Transverse colon (tissue), 4 donors: ENCODE measurements at regions not wholly inside any gene's neighbourhood (a gene's known extent, or its start where the extent isn't known, plus 50 kb on each side); places are given as distances from the start of the nearest gene placed in this dataset.

Source experiments
- DNase-seq: peaks from one replicate; pipeline ENCODE4 v3.0.0-alpha.2; 2019
- H3K27ac ChIP-seq, 4 donors: fragments of 200-600 bp; sonication (generic); 2 replicates each; pipeline ENCODE4 v1.5.1; 2016 to 2018; ENCODE audit warnings: inconsistent platforms in 4 of 4
- H3K27me3 ChIP-seq: fragments of 200-600 bp; sonication (generic); 2 replicates; pipeline ENCODE4 v1.5.1; 2017; ENCODE audit warnings: inconsistent platforms
- H3K36me3 ChIP-seq, 4 donors: fragments of 200-600 bp; sonication (generic); 2 replicates each; pipeline ENCODE4 v1.5.1; 2017 to 2019; ENCODE audit warnings: inconsistent platforms in 4 of 4
- H3K4me1 ChIP-seq, 4 donors: fragments of 200-600 bp; sonication (generic); 2 replicates each; pipeline ENCODE4 v1.5.1; 2017 to 2020; ENCODE audit warnings: inconsistent platforms in 4 of 4
- H3K4me3 ChIP-seq, 4 donors: fragments of 200-600 bp; sonication (generic); 1 replicate in 1 of 4; 2 replicates in 3 of 4; pipeline versions ENCODE4 v1.5.1 to v1.6.1; 2017 to 2019; ENCODE audit warnings: inconsistent platforms in 4 of 4
- H3K9me3 ChIP-seq, 2 donors: fragments of 200-600 bp; sonication (generic); 2 replicates each; pipeline ENCODE4 v1.5.1; 2017 to 2019; ENCODE audit warnings: inconsistent platforms in 2 of 2
- EP300 ChIP-seq: sonication (generic); formaldehyde crosslinking; IDR thresholded peaks from one replicate; pipeline ENCODE4 v1.6.1; 2017; ENCODE audit warnings: antibody characterized with exemption, low read depth
- POLR2A ChIP-seq: fragments of 450-650 bp; IDR thresholded peaks from one replicate; pipeline ENCODE4 v1.6.1; 2016; ENCODE audit warnings: antibody characterized with exemption, mild to moderate bottlenecking, moderate library complexity
- POLR2AphosphoS5 ChIP-seq, 3 donors: sonication (generic); formaldehyde crosslinking; IDR thresholded peaks; one replicate each; pipeline ENCODE4 v1.6.1; 2016; ENCODE audit warnings: antibody characterized with exemption in 3 of 3
- WGBS, 2 donors: methylation state at CpG; one replicate each; pipeline ENCODE4 v1.1.5; 2018; ENCODE audit warnings: low coverage in 1 of 2; 5-methylcytosine and 5-hydroxymethylcytosine counted together
- in situ Hi-C, 4 donors: fragments of 200-750 bp; cut with MboI; loops; one replicate each; pipeline versions ENCODE4 v1.15.0 to v1.15.1; 2017; ENCODE audit warnings: low sequenced_read_pairs in 3 of 4, low pct_ligation_motif_present in 1 of 4, low pct_unique_long_range_greater_than_20kb in 1 of 4
- intact Hi-C: fragments of 100-400 bp; cut with DNase I; formaldehyde crosslinking; loops from one replicate; pipeline ENCODE4 v1.15.1; 2023; ENCODE audit warnings: low total_unique reads
- TF ChIP-seq, protein P1 (sequence below), 5 experiments: fragments of 200-600 bp in 3 of 5; fragments of 450-650 bp in 2 of 5; sonication (generic) in 3 of 5; IDR thresholded peaks; 1 replicate in 2 of 5; 2 replicates in 3 of 5; pipeline ENCODE4 v1.5.1; 2016 to 2017; ENCODE audit warnings: antibody characterized with exemption in 5 of 5, inconsistent platforms in 3 of 5, mild to moderate bottlenecking in 2 of 5, moderate library complexity in 1 of 5

DNA sequence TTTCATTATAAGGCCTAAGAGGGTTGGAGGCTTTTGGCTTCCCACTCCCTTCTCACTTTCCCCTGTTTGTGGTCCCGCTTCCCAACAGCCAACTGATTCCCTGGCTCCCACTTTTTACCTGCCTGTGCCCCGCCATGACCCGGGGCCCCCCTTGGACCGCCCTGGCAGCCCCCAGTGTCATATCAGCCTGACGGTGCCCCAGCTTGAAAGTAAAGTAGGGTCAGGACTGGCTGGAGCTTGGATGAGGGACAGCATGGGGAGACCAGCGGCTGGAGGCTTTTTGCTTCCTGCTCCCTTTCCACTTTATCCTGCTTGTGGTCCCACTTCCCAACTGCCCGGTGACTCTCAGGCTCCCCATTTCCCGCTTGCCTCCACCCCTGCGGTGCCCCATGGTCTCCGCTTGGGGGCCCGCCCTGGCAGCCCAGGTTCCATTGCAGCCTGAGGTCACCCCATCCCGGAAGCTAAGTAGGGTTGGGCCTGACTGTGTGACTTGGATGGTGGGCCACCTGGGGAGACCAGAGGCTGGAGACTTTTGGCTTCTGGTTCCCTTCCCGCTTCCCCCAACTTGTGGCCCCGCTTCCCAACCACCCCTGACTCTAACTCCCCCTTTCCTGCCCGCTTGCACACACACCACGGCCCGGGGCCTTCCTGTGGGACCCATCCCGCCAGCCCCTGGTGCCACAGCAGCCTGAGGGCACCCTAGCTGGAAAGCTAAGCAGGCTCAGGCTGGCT is 2274.7 kb downstream of the TP53TG3F start:
- no peak overlapping the region for H3K27ac ChIP-seq
- 80% methylated on average over 18 of the region's 18 CpGs; no CpG with 5 or more reads in 1 of the 2 donors for WGBS, 2 donors
- no peak for TF ChIP-seq EP300
- no peak for TF ChIP-seq POLR2AphosphoS5 (IDR thresholded peaks at IDR 0.05)
- TF ChIP-seq POLR2A: no peak
- TF ChIP-seq, protein P1, sequence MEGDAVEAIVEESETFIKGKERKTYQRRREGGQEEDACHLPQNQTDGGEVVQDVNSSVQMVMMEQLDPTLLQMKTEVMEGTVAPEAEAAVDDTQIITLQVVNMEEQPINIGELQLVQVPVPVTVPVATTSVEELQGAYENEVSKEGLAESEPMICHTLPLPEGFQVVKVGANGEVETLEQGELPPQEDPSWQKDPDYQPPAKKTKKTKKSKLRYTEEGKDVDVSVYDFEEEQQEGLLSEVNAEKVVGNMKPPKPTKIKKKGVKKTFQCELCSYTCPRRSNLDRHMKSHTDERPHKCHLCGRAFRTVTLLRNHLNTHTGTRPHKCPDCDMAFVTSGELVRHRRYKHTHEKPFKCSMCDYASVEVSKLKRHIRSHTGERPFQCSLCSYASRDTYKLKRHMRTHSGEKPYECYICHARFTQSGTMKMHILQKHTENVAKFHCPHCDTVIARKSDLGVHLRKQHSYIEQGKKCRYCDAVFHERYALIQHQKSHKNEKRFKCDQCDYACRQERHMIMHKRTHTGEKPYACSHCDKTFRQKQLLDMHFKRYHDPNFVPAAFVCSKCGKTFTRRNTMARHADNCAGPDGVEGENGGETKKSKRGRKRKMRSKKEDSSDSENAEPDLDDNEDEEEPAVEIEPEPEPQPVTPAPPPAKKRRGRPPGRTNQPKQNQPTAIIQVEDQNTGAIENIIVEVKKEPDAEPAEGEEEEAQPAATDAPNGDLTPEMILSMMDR (IDR thresholded peaks at IDR 0.05): no peak
- H3K9me3 ChIP-seq: peaks cover 0 to 9% of the 10 kb centered on the region in 2 donors
- DNase-seq: no peak
- H3K4me3 ChIP-seq: no peak overlapping the region
- no peaks in the 10 kb centered on the region for H3K36me3 ChIP-seq
- in situ Hi-C loops (no loop called here), intact Hi-C loops (loop anchor here (10.0 kb wide), 1 partner anchor 251 kb away; no protein-coding TSS in a partner anchor)
- no peaks in the 10 kb centered on the region for H3K27me3 ChIP-seq
- no peaks in the 10 kb centered on the region for H3K4me1 ChIP-seq

DNA sequence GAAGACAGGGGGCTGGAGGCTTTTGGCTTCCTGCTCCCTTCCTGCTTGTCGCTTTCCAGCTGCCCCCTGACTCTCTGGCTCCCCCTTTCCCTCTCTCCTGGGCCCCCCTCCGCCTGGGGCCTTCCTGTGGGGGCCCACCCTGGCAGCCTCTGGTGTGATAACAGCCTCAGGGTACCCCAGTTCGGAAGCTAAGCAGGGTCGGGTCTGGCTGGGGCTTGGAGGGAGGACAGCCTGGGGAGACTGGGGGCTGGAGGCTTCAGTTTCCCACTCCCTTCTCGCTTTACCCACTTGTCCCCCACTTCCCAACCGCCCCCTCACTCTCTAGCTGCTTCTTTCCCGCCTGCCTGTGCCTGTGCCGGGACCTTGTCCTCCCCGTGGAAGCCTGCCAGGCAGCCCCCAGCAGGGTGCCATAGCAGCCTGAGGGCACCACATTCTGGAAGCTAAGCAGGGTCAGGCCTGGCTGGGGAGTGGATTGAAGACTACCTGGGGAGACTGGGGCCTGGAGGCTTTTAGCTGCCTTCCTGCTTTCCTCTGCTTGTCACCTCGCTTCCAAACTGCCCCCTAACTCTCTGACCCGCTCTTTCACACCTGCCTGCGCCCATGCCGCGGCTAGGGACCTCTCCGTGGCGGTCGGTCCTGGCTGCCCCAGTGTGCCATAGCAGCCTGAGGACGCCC is 2275.5 kb downstream of the TP53TG3F start:
- Histone ChIP-seq H3K4me1 (no peaks in the 10 kb centered on the region), H3K36me3 (no peaks in the 10 kb centered on the region), H3K9me3 (peaks cover 0 to 6% of the 10 kb centered on the region in 2 donors), H3K4me3 (no peak overlapping the region), H3K27me3 (no peaks in the 10 kb centered on the region), H3K27ac (no peak overlapping the region)
- DNase-seq: no peak
- intact Hi-C loops: loop anchor here (10.0 kb wide), 1 partner anchor 250 kb away; no protein-coding TSS in a partner anchor
- 70 to 94% methylated on average over 3 to 18 of the region's 18 CpGs for WGBS, 2 donors
- TF ChIP-seq POLR2A (no peak), EP300 (no peak), POLR2AphosphoS5 (IDR thresholded peaks at IDR 0.05) (no peak)
- TF ChIP-seq, protein P1 (IDR thresholded peaks at IDR 0.05): no peak
- in situ Hi-C loops: no loop called here

DNA sequence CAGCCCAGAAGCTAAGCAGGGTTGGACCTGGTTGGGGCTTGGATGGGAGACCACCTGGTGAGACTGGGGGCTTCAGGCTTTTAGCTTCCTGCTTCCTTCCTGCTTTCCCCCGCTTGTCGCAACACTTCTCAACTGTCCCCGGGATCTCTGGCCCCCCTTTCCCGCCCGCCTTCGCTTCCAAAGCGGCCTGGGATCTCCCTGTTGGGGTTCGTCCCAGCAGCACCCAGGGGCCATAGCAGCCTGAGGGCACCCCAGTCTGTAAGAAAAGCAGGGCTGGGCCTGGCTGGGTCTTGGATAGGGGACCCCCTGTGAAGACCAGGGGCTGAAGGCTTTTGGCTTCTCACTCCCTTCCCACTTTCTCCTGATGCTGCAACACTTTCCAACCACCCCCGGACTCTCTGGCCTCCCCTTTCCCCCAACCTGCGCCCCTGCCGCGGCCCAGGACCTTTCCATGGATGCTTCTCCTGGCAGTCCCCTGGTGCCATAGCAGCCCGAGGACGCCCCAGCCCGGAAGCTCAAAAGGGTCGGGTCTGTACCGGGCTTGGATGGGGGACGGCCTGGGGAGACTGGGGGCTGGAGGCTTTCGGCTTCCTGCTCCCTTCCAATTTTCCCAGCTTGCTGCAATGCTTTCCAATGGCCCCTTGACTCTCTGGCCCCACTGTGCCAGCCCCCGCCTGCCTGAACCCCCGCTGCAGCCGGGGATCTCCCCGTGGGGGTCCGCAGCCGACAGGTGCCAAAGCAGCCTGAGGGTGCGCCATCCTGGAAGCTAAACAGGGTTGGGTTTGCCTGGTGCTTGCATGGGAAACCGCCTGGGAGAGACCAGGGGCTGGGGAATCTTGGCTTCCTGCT is 2276.2 kb downstream of the TP53TG3F start:
- intact Hi-C loops (loop anchor here (10.0 kb wide), 1 partner anchor 249 kb away; no protein-coding TSS in a partner anchor), in situ Hi-C loops (no loop called here)
- 78 to 87% methylated on average over 4 to 27 of the region's 27 CpGs for WGBS, 2 donors
- Histone ChIP-seq H3K27ac (no peak overlapping the region), H3K4me1 (no peaks in the 10 kb centered on the region), H3K27me3 (no peaks in the 10 kb centered on the region), H3K4me3 (no peak overlapping the region), H3K36me3 (no peaks in the 10 kb centered on the region), H3K9me3 (peaks cover 0 to 6% of the 10 kb centered on the region in 2 donors)
- no peak for DNase-seq
- TF ChIP-seq POLR2A (no peak), EP300 (no peak), POLR2AphosphoS5 (IDR thresholded peaks at IDR 0.05) (no peak)
- TF ChIP-seq, protein P1 (IDR thresholded peaks at IDR 0.05): no peak

DNA sequence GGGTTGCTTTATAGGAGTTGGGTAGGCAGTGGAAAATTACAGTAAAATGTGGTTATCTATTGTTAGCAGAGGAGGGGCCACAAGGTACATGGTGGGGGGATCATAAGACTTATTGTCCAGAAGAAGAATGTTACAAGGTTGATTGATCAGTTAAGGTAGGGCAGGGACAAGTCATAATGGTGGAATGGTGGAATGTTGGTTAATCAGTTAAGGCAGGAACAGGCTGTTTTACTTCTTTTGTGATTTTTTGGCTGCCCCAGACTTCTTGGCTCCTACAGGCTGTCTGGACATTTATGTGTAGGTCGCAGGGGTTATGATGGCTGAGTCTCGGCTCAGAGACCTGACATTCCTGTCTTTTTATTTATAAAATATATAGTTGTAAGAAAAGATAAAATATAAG is 2277.1 kb downstream of the TP53TG3F start:
- no peak for DNase-seq
- WGBS, 2 donors: 56 to 71% methylated on average over 2 of the region's 2 CpGs
- no peaks in the 10 kb centered on the region for H3K4me1 ChIP-seq
- H3K4me3 ChIP-seq: no peak overlapping the region
- TF ChIP-seq, protein P1 (IDR thresholded peaks at IDR 0.05): no peak
- TF ChIP-seq POLR2A: no peak
- H3K9me3 ChIP-seq: peaks cover 0 to 6% of the 10 kb centered on the region in 2 donors
- in situ Hi-C loops: no loop called here
- intact Hi-C loops: loop anchor here (10.0 kb wide), 1 partner anchor 248 kb away; no protein-coding TSS in a partner anchor
- no peaks in the 10 kb centered on the region for H3K36me3 ChIP-seq
- H3K27me3 ChIP-seq: no peaks in the 10 kb centered on the region
- H3K27ac ChIP-seq: no peak overlapping the region
